ENCODE measurements at regions not wholly inside any gene's neighbourhood (a gene's known extent, or its start where the extent isn't known, plus 50 kb on each side); places are given as distances from the start of the nearest gene placed in this dataset.

DNA sequence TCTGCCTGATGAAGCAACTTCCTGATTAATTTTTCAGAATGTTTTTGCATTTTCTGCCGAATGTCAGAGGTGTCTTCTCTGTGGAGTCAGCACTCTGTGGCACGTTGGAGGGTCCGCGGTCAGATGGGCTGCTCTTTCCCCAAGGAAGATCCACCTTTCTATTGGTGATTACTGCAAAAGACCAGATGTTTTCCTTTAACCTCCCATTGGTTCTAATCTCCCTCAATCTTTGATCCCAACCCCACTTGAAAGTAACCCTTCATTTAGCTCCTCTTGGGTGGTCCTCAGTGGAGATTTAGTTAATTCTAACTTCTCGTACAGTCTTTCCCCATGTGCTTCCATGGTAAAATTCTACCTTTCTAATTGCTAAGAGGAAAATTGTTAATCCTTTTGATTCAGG lies 397.7 kb upstream of the DDHD1 start:
- intact Hi-C loops (cut with micrococcal nuclease), result no loop called here

DNA sequence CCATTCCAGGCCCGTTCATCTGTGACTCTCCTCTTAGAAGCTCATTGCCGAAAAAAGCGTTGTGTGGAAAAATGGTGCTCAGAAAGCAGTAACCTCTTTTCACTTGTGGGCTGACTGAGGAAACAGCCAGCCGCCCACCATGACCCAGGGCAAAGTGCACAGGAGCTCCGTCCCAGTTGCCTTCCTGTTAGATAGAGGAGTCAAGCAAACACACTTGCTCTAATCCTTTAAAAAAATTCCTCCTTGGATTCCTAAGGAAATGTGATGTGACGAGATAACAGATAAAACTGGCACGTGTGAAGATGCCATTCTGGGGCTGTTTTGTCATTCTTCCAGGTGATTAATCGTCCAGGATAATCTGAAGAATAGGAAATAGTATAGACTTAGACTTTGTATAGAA lies 396.8 kb upstream of the DDHD1 start:
- intact Hi-C loops (cut with micrococcal nuclease), result no loop called here

DNA sequence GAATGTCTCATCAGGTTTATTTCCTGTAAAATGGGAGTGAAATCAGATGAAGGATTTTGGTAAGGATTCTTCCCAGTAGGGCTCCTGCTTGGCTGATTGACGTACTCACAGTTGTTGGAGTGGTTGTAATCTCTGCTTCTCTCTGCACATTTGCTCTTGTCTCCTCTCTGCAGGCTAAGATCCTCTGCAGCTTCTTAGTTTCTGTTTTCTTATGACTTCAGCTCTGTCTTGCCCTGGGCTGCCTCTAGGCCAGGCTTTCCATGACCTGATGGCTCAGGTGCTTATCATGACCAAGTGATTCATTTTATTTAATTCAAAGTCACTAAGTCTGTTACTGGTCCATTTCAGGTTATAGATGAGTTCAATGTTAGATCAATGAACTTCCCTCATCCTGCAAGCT lies 394.5 kb upstream of the DDHD1 start:
- intact Hi-C loops (cut with micrococcal nuclease), result no loop called here

GRCh38 chr14:53545217-53545616 lies 392.1 kb upstream of the DDHD1 start:
- intact Hi-C loops (cut with micrococcal nuclease), result no loop called here

DNA sequence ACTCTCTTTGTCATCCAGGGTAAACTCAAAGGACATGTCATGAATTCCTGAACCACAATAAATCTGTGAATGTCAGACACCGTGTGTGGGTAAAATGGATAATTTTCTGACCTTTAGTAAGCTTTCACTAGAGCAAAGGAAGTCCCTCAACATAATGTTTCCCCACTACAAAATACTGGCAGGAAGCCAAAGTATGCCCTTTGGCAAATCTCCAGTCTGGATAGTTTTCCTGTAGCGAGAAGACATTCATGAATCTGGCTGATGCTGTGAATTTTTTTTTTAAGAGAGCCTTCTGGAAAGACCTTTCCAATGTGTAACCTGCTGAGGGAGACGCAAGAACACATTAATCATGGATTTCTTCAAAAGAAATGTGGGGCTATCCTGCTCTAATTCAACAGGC lies 389.6 kb upstream of the DDHD1 start:
- intact Hi-C loops (cut with micrococcal nuclease), result no loop called here

- intact Hi-C loops (cut with micrococcal nuclease), result no loop called here
Observed at GRCh38 chr14:53541411-53541810, 388.3 kb upstream of the DDHD1 start.

- intact Hi-C loops (cut with micrococcal nuclease), result loop anchor here (1.0 to 5.0 kb wide), 2 partner anchors 636 to 808 kb away; no protein-coding TSS in a partner anchor
Observed at GRCh38 chr14:53539489-53540126, 386.5 kb upstream of the DDHD1 start.

DNA sequence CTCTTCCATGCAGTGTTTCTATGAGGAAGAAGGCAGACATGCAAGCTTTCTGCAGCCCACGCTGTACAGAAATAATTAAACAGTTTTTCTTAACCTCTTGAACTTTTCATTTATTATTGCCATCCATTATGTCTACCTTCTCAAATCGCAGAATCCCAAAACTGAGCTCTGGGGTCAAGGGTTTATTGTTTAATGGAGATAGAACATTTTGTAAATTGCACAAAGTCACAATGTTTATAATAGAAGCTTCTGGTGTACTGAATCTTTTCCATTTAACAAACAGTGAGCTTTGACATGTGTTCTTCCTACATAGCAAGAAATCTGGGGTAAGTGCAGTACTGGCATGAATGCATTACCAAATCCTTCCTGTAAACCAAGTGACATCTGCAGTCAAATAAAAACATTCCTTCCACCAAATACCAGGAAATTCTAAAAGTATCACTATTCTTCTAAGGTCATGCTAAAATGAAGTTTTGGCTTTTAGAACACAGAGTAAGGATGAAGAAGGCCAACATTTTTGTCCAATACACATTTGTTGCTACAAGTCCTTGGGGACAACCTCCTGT lies 385.3 kb upstream of the DDHD1 start:
- intact Hi-C loops (cut with micrococcal nuclease), result loop anchor here (5.0 kb wide), 1 partner anchor 809 kb away; no protein-coding TSS in a partner anchor

- intact Hi-C loops (cut with micrococcal nuclease), result loop anchor here (5.0 kb wide), 1 partner anchor 810 kb away; no protein-coding TSS in a partner anchor
Observed at GRCh38 chr14:53537422-53538315, 384.5 kb upstream of the DDHD1 start.

- intact Hi-C loops (cut with micrococcal nuclease), result loop anchor here (5.0 kb wide), 1 partner anchor 811 kb away; no protein-coding TSS in a partner anchor
Observed at GRCh38 chr14:53536446-53536845, 383.3 kb upstream of the DDHD1 start.

GRCh38 chr14:53534841-53535240 lies 381.7 kb upstream of the DDHD1 start:
- intact Hi-C loops (cut with micrococcal nuclease), result loop anchor here (5.0 kb wide), 1 partner anchor 812 kb away; no protein-coding TSS in a partner anchor

- intact Hi-C loops (cut with micrococcal nuclease), result no loop called here
Observed at GRCh38 chr14:53533384-53533970, 380.4 kb upstream of the DDHD1 start.

GRCh38 chr14:53532853-53533252 lies 379.7 kb upstream of the DDHD1 start:
- intact Hi-C loops (cut with micrococcal nuclease), result no loop called here

- intact Hi-C loops (cut with micrococcal nuclease), result no loop called here
Observed at GRCh38 chr14:53531730-53532129, 378.6 kb upstream of the DDHD1 start.

GRCh38 chr14:53531156-53531555 lies 378.0 kb upstream of the DDHD1 start:
- intact Hi-C loops (cut with micrococcal nuclease), result no loop called here

- intact Hi-C loops (cut with micrococcal nuclease), result no loop called here
Observed at GRCh38 chr14:53529519-53529918, 376.4 kb upstream of the DDHD1 start.

GRCh38 chr14:53528185-53528671 lies 375.1 kb upstream of the DDHD1 start:
- intact Hi-C loops (cut with micrococcal nuclease), result no loop called here

DNA sequence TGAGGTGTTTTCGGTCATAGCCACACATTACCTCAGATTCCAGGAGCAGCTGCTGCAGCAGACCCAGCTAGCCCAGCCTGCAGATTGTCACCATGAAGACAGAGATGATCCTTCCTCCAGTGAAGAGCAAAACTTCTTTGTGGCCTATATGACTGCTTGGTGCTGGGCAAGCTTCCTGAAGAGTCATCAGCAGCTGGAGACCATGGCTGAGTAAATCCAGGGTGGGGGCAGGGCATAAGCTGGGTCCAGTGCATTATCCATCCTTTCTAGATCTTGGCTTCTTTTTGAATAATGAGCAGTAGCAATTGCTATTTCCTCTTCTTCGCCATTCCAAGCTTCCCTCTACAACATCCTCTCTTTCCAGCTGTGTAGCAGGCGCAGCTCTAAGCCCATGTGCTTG lies 373.1 kb upstream of the DDHD1 start:
- intact Hi-C loops (cut with micrococcal nuclease), result no loop called here

DNA sequence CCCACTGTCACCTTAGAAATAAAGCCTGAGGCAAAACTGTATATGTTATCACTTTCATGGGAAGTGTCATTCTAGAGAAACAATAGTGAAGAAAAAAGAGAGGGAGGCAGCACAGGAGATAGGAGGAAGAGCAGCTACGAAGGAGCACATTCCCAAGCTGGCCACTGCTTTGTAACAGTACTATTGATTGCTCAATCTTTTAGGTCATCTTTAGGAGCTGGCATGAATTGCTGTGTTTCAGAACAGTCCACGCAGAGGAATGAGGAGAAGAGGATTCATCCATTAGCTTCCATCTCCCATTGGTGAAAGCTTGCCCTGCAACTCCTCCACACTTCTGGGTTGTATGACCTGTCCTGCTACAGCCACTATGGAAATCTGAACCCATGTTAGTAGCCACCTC lies 372.5 kb upstream of the DDHD1 start:
- intact Hi-C loops (cut with micrococcal nuclease), result no loop called here

DNA sequence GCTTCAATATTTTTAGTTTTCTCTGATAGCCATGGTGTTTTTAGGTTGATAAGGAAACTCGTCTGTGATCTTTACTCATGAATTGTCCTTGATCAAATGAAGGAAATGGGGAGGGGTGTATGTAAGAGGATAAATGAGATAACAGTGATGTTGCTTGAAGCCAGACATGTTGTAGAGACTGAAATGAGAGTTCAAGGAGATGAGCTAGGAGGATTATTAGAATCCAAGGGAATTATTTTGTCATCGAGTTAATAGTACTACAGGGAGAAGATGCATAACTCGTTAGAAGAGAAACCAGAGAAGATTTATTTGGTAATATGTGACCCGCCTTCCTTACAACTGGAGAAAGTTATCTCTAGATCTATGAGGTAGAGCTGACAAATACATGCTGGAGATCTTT lies 371.3 kb upstream of the DDHD1 start:
- intact Hi-C loops (cut with micrococcal nuclease), result no loop called here

DNA sequence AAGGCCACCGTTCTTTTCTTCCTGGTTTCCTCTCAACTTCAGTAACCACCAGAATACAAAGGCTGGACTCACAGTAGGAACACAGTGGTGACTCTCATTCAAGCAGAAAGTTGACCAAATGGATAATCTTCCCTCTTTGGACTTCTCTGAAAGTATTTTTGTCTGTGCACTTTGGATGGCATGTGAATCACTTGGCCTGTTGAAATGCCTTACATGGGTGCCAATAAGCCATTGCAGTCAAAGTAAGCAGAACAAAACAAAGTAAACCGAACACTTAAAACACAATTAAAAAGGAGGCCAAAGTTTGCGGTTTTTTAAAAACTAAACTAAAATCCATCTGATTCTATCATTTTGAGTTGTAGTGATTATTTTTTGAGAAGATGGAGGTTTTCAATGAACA lies 370.1 kb upstream of the DDHD1 start:
- intact Hi-C loops (cut with micrococcal nuclease), result no loop called here

Data from T-helper 2 cell treated with Interferon-gamma antibody and Interleukin-4, amounts not matched to agents 100 ng/mL and 5 ng/mL, for 36 hours (primary cell).